Breast epithelium (tissue), 3 donors: ENCODE measurements at regions not wholly inside any gene's neighbourhood (a gene's known extent, or its start where the extent isn't known, plus 50 kb on each side); places are given as distances from the start of the nearest gene placed in this dataset.

Experiments
- CTCF ChIP-seq, 3 donors: fragments of 450-650 bp; IDR thresholded peaks; one replicate each; pipeline ENCODE4 v1.5.1; 2016 to 2017; ENCODE audit warnings: antibody characterized with exemption in 3 of 3, mild to moderate bottlenecking in 3 of 3, moderate library complexity in 3 of 3
- POLR2A ChIP-seq: fragments of 450-650 bp; IDR thresholded peaks from one replicate; pipeline ENCODE4 v1.6.1; 2016; ENCODE audit warnings: antibody characterized with exemption, mild to moderate bottlenecking, moderate library complexity

GRCh38 chr14:61616524-61617185, 78.7 kb upstream of the HIF1A start:
- TF ChIP-seq CTCF (IDR thresholded peaks at IDR 0.05) (no peak), POLR2A (no peak)
